Nephron progenitor cell (in vitro differentiated cells): ENCODE measurements at regions not wholly inside any gene's neighbourhood (a gene's known extent, or its start where the extent isn't known, plus 50 kb on each side); places are given as distances from the start of the nearest gene placed in this dataset.
A peak's percentile ranks its signal among the peaks of the same experiment; 100 is the strongest.

Experiments used
- DNase-seq: peaks from one replicate; pipeline ENCODE4 v3.0.0; 2021
- H3K27ac Mint-ChIP-seq: 2 replicates; pipeline ENCODE4 v1.8.0; 2021; ENCODE audit warnings: mild to moderate bottlenecking, moderate library complexity, mixed read lengths
- H3K27me3 Mint-ChIP-seq: 2 replicates; pipeline ENCODE4 v1.8.0; 2021; ENCODE audit warnings: mild to moderate bottlenecking, low read depth, mixed read lengths; ENCODE audit not compliant: poor library complexity
- H3K36me3 Mint-ChIP-seq: 2 replicates; pipeline ENCODE4 v1.8.0; 2021; ENCODE audit warnings: low read depth, mixed read lengths
- H3K4me1 Mint-ChIP-seq: 2 replicates; pipeline ENCODE4 v1.8.0; 2021; ENCODE audit warnings: mixed read lengths
- H3K4me3 Mint-ChIP-seq: 2 replicates; pipeline ENCODE4 v1.8.0; 2021; ENCODE audit warnings: mild to moderate bottlenecking, moderate library complexity, mixed read lengths
- H3K9me3 Mint-ChIP-seq: 2 replicates; pipeline ENCODE4 v1.8.0; 2021; ENCODE audit warnings: mild to moderate bottlenecking, moderate library complexity, mixed read lengths
- TF ChIP-seq, protein P1 (sequence below): fragments of 200-600 bp; sonication (generic); IDR thresholded peaks from 2 replicates; pipeline ENCODE4 v1.5.0; 2021; ENCODE audit warnings: antibody characterized with exemption

DNA sequence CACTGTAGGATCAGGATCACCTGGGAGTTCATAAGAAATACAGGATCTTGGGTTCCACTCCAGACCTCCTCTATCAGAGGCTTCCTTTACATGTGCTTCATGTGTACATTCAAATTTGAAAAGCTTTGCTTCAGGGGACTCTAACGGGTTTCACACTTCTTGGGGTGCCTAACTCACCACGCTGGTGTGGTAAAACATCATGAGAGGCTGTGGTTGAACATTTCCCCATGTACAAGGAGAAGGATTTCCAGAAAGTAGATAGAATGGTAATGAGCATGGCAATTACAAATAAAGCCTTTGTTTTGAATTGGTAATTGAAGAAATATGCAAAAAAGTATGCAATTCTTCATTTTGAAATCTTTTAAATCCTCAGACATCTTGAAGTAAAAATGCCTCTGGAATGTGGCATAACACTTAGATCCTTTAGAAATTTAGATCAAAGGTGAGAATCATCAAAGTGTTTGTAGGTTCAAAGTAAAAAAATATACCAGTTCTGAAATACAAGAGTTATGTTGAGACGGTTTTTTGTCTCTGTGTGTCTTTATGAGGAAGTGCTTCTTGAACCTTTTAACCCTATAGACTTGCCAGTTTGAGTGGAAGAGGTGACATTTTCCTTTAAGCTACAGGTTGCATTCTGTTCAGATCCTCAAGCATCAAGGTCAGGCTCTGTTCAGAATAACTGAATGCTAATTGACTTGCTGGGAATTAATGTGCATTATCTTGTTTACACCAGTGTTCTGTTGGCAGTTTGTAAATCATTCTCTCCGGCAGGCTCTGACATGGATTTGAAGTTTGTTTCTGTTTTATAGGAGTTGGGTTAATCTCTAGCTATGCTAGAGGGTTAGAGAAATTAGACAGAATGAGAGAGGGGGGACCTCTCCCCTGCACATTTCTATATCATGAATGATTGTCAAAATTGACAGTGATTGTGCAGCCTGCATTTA is 415.3 kb downstream of the MAN2A1 start:
- Mint-ChIP-seq H3K4me3 (no peak overlapping the region), H3K36me3 (no peaks in the 10 kb centered on the region), H3K27me3 (peaks cover 4% of the 10 kb centered on the region), H3K27ac (no peak overlapping the region), H3K4me1 (peaks cover 36% of the 10 kb centered on the region), H3K9me3 (no peaks in the 10 kb centered on the region)
- DNase-seq: no peak
- TF ChIP-seq, protein P1, sequence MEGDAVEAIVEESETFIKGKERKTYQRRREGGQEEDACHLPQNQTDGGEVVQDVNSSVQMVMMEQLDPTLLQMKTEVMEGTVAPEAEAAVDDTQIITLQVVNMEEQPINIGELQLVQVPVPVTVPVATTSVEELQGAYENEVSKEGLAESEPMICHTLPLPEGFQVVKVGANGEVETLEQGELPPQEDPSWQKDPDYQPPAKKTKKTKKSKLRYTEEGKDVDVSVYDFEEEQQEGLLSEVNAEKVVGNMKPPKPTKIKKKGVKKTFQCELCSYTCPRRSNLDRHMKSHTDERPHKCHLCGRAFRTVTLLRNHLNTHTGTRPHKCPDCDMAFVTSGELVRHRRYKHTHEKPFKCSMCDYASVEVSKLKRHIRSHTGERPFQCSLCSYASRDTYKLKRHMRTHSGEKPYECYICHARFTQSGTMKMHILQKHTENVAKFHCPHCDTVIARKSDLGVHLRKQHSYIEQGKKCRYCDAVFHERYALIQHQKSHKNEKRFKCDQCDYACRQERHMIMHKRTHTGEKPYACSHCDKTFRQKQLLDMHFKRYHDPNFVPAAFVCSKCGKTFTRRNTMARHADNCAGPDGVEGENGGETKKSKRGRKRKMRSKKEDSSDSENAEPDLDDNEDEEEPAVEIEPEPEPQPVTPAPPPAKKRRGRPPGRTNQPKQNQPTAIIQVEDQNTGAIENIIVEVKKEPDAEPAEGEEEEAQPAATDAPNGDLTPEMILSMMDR: no peak

- DNase-seq: no peak
- Mint-ChIP-seq H3K27me3 (peaks cover 4% of the 10 kb centered on the region), H3K36me3 (no peaks in the 10 kb centered on the region), H3K4me3 (no peak overlapping the region), H3K27ac (no peak overlapping the region), H3K4me1 (peaks cover 36% of the 10 kb centered on the region), H3K9me3 (no peaks in the 10 kb centered on the region)
- TF ChIP-seq, protein P1: no peak
Observed at GRCh38 chr5:110105692-110106091, 416.0 kb downstream of the MAN2A1 start.

GRCh38 chr5:110106750-110107149 is 417.0 kb downstream of the MAN2A1 start:
- H3K4me1 Mint-ChIP-seq: peaks cover 36% of the 10 kb centered on the region
- H3K4me3 Mint-ChIP-seq: no peak overlapping the region
- no peaks in the 10 kb centered on the region for H3K36me3 Mint-ChIP-seq
- TF ChIP-seq, protein P1: no peak
- no peak for DNase-seq
- H3K27me3 Mint-ChIP-seq: peaks cover 4% of the 10 kb centered on the region
- H3K9me3 Mint-ChIP-seq: no peaks in the 10 kb centered on the region
- peak overlapping the region; percentile 24 for H3K27ac Mint-ChIP-seq

DNA sequence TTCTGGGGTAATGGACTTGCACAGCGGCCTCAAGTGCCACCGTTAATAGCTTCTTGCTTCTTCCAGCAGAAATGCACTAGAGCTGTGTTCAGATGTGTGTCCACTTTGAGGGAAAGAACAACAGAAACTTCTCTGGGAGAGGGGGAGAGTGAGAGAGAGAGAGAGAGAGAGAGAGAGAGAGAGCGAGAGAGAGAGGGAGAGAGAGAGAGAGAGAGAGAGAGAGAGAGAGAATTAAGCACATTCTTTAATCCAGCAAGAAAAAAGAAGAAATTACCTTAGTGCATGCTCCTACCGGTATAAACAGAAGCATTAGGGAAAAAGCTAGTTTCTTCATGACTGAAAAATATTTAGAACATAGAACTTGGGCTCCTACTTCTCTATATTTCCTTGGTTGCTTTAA is 418.8 kb downstream of the MAN2A1 start:
- Mint-ChIP-seq H3K27ac (peak overlapping the region; percentile 81), H3K4me1 (peaks cover 24% of the 10 kb centered on the region), H3K36me3 (no peaks in the 10 kb centered on the region), H3K27me3 (peaks cover 4% of the 10 kb centered on the region), H3K4me3 (no peak overlapping the region), H3K9me3 (no peaks in the 10 kb centered on the region)
- TF ChIP-seq, protein P1: no peak
- no peak for DNase-seq

DNA sequence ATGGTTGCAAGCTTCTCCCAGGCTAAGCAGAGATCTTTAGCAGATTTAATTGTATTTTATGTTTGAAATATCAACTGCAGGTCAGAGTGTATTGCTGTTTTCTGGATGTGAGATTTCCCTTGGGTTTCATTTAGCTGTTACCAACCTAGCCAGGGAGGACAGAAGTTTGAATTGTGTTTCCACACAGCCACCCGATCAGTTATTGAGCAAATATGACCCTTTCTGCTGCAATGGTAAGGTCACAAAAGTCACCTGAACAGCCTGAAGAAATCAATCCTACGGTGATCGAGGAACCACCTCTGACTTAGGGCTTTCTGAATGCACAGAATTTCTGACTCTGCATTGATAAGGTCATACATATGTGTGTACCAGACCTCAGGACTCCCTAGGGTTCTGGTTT is 419.9 kb downstream of the MAN2A1 start:
- Mint-ChIP-seq H3K4me1 (peaks cover 13% of the 10 kb centered on the region), H3K36me3 (no peaks in the 10 kb centered on the region), H3K27ac (no peak overlapping the region), H3K9me3 (no peaks in the 10 kb centered on the region), H3K27me3 (peaks cover 4% of the 10 kb centered on the region), H3K4me3 (no peak overlapping the region)
- no peak for DNase-seq
- TF ChIP-seq, protein P1: no peak

- Mint-ChIP-seq H3K4me1 (no peaks in the 10 kb centered on the region), H3K27me3 (no peaks in the 10 kb centered on the region), H3K27ac (no peak overlapping the region), H3K9me3 (peaks cover 6% of the 10 kb centered on the region), H3K36me3 (no peaks in the 10 kb centered on the region), H3K4me3 (no peak overlapping the region)
- no peak for DNase-seq
- TF ChIP-seq, protein P1: no peak
Observed at GRCh38 chr5:110112348-110112747, 422.6 kb downstream of the MAN2A1 start.
